GM06990 (cell line): ENCODE measurements at regions not wholly inside any gene's neighbourhood (a gene's known extent, or its start where the extent isn't known, plus 50 kb on each side); places are given as distances from the start of the nearest gene placed in this dataset.

Experiments used
- DNase-seq: peaks from one replicate; pipeline ENCODE4 v3.0.0-alpha.2; 2011; ENCODE audit not compliant: insufficient read length; ENCODE audit errors: extremely low read depth
- H3K27me3 ChIP-seq: replicated peaks from 2 replicates; pipeline ENCODE4 v1.6.0; 2011; ENCODE audit warnings: low read length; ENCODE audit not compliant: control insufficient read depth, insufficient read depth
- H3K36me3 ChIP-seq: 2 replicates; pipeline ENCODE4 v1.5.1; 2011; ENCODE audit warnings: low read length; ENCODE audit not compliant: control insufficient read depth, insufficient read depth
- H3K4me3 ChIP-seq: replicated peaks from 2 replicates; pipeline ENCODE4 v1.5.1; 2011; ENCODE audit warnings: low read depth, mild to moderate bottlenecking, control low read depth, low read length
- CTCF ChIP-seq: IDR thresholded peaks from 2 replicates; pipeline ENCODE4 v1.5.1; 2011; ENCODE audit warnings: low read length, control low read depth, mild to moderate bottlenecking, inconsistent platforms; ENCODE audit not compliant: insufficient read depth, poor library complexity, severe bottlenecking

- Histone ChIP-seq H3K27me3 (no peaks in the 10 kb centered on the region), H3K4me3 (no peak overlapping the region), H3K36me3 (no peaks in the 10 kb centered on the region)
- DNase-seq: no peak
- no peak for TF ChIP-seq CTCF
Observed at GRCh38 chr21:16108561-16109075, 378.8 kb downstream of the USP25 start.

- DNase-seq: no peak
- H3K36me3 ChIP-seq: no peaks in the 10 kb centered on the region
- H3K4me3 ChIP-seq: no peak overlapping the region
- no peak for TF ChIP-seq CTCF
- no peaks in the 10 kb centered on the region for H3K27me3 ChIP-seq
Observed at GRCh38 chr21:16113052-16113715, 383.4 kb downstream of the USP25 start.

GRCh38 chr21:16115461-16115860, 385.7 kb downstream of the USP25 start:
- no peaks in the 10 kb centered on the region for H3K36me3 ChIP-seq
- DNase-seq: no peak
- TF ChIP-seq CTCF: no peak
- no peak overlapping the region for H3K4me3 ChIP-seq
- no peaks in the 10 kb centered on the region for H3K27me3 ChIP-seq

GRCh38 chr21:16116069-16116468, 386.3 kb downstream of the USP25 start:
- Histone ChIP-seq H3K27me3 (no peaks in the 10 kb centered on the region), H3K36me3 (no peaks in the 10 kb centered on the region), H3K4me3 (no peak overlapping the region)
- no peak for DNase-seq
- TF ChIP-seq CTCF: no peak

GRCh38 chr21:16116798-16117197, 387.0 kb downstream of the USP25 start:
- no peak for DNase-seq
- no peak for TF ChIP-seq CTCF
- Histone ChIP-seq H3K4me3 (no peak overlapping the region), H3K36me3 (no peaks in the 10 kb centered on the region), H3K27me3 (no peaks in the 10 kb centered on the region)

- no peak for DNase-seq
- TF ChIP-seq CTCF: no peak
- Histone ChIP-seq H3K36me3 (no peaks in the 10 kb centered on the region), H3K4me3 (no peak overlapping the region), H3K27me3 (no peaks in the 10 kb centered on the region)
Observed at GRCh38 chr21:16117331-16117730, 387.5 kb downstream of the USP25 start.
